ENCODE measurements at regions not wholly inside any gene's neighbourhood (a gene's known extent, or its start where the extent isn't known, plus 50 kb on each side); places are given as distances from the start of the nearest gene placed in this dataset.

DNA sequence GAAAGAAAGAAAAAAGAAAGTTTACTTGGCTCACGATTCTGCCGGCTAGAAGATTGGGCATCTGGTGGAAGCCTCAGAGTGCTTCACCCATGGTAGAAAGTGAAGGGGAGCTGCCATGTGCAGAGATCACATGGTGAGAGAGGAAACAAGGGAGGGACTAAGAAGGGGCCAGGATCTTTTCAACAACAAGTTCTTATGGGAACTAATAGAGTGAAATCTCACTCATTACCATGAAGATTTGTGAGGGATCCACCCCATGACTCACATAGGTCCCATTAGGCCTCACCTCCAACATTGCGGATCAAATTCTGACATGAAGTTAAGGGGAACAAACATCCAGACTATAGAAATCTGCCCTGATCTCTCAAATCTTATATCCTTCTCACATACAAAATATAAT lies 61.3 kb upstream of the UGT8 start:
- POLR2A ChIA-PET (ENCODE audit: partially characterized antibody): interaction anchor here (1.1 kb wide), 1 partner anchor 42 kb away, joined by 3 read pairs; no protein-coding TSS in a partner anchor
- no peak overlapping the region for H2BK5ac ChIP-seq (ENCODE audit: low read depth, low read length)
- TF ChIP-seq USF2 (IDR thresholded peaks at IDR 0.05; ENCODE audit: low read length): no peak

More for the DNA sequence above, 61.3 kb upstream of the UGT8 start:
- WGBS, 2 experiments (ENCODE audit: extremely low coverage in 1 of 2, insufficient coverage in 1 of 2, insufficient read length in 1 of 2, insufficient replicate concordance in 2 of 2, low coverage in 1 of 2, low lambda C conversion rate in 2 of 2, missing lambda C conversion rate in 1 of 2): 98% methylated on average over 3 of the region's 3 CpGs; no CpG with 5 or more reads in 1 of the 2 experiments
- H2BK12ac ChIP-seq (ENCODE audit: low read depth, low read length): no peak overlapping the region
- H2BK120ac ChIP-seq (replicated peaks; ENCODE audit: low read depth, low read length): no peak overlapping the region
- no peak overlapping the region for H2BK20ac ChIP-seq (ENCODE audit: low read length)
- no peak overlapping the region for H3K4me2 ChIP-seq (ENCODE audit: insufficient read depth in 1 of 2, low read depth in 2 of 2, low read length in 2 of 2)
- H4K91ac ChIP-seq (replicated peaks; ENCODE audit: insufficient read length, low read length): no peak overlapping the region
- H3K9ac ChIP-seq (replicated peaks in 1 of 4; ENCODE audit: extremely low read depth in 1 of 4, low read depth in 3 of 4, low read length in 3 of 4): no peak overlapping the region
- no peaks in the 10 kb centered on the region for H3K36me3 ChIP-seq (ENCODE audit: control insufficient read depth in 2 of 4, insufficient read depth in 4 of 4, low read length in 3 of 4)
- H3K23me2 ChIP-seq (ENCODE audit: low read depth, low read length): no peaks in the 10 kb centered on the region
- no peak overlapping the region for H2AK5ac ChIP-seq (ENCODE audit: low read depth, low read length)
- no peaks in the 10 kb centered on the region for H3K79me2 ChIP-seq (ENCODE audit: control insufficient read depth in 1 of 2, insufficient read depth in 2 of 2, low read length in 2 of 2)
- CTCF ChIA-PET (ENCODE audit: partially characterized antibody): interaction anchor here (1.4 kb wide), 1 partner anchor 149 kb away, joined by 4 read pairs; no protein-coding TSS in a partner anchor
- H3K14ac ChIP-seq (ENCODE audit: insufficient read length): no peak overlapping the region
- no peak overlapping the region for H3K18ac ChIP-seq (ENCODE audit: extremely low read depth, low read length)
- no peak overlapping the region for H3K56ac ChIP-seq (replicated peaks; ENCODE audit: insufficient read length, low read depth, low read length)
- H2BK15ac ChIP-seq (ENCODE audit: low read length): no peak overlapping the region
- H3K23ac ChIP-seq (ENCODE audit: insufficient read length): no peak overlapping the region
- no peak overlapping the region for H4K8ac ChIP-seq (ENCODE audit: extremely low read depth, insufficient read depth, low read length)
- no peaks in the 10 kb centered on the region for H3K79me1 ChIP-seq (ENCODE audit: low read depth, low read length)
- 0 out of 4 replicates have a peak, but pooled peaks cover 0 to 3% of the 10 kb centered on the region in 2 experiments for H3K9me3 ChIP-seq (ENCODE audit: insufficient read depth in 2 of 2, low read depth in 1 of 2, low read length in 1 of 2)
- no peak overlapping the region for H2AFZ ChIP-seq (ENCODE audit: low read length)
- H3K27ac ChIP-seq (ENCODE audit: low read depth, low read length): no peak overlapping the region
- no peaks in the 10 kb centered on the region; a peak in 1 of 7 replicates for H3K4me1 ChIP-seq (replicated peaks in 1 of 4; ENCODE audit: control insufficient read depth in 3 of 4, insufficient read depth in 4 of 4, low read length in 3 of 4)
- FAIRE-seq (no peak), DNase-seq (ENCODE audit: low read depth in 1 of 2, low spot score in 2 of 2) (no peak)
- H3K4ac ChIP-seq (replicated peaks; ENCODE audit: insufficient read length, low read depth, low read length): no peak overlapping the region
- H3K4me3 ChIP-seq (ENCODE audit: extremely low read depth in 1 of 4, insufficient read depth in 2 of 4, low read depth in 3 of 4, low read length in 4 of 4): no peak overlapping the region
- no peaks in the 10 kb centered on the region for H4K20me1 ChIP-seq (replicated peaks in 1 of 2; ENCODE audit: control insufficient read depth in 1 of 2, insufficient read depth in 2 of 2, low read length in 2 of 2)
- H3K27me3 ChIP-seq (replicated peaks in 1 of 4; ENCODE audit: control insufficient read depth in 3 of 4, extremely low read depth in 1 of 4, insufficient read depth in 3 of 4, low read length in 3 of 4): no peaks in the 10 kb centered on the region
- no peak overlapping the region for H4K5ac ChIP-seq (ENCODE audit: insufficient read length, low read depth, low read length)

Measured in H1 (cell line).